ENCODE measurements at regions not wholly inside any gene's neighbourhood (a gene's known extent, or its start where the extent isn't known, plus 50 kb on each side); places are given as distances from the start of the nearest gene placed in this dataset.
"Not testable (repeated sequence)": the region's sequence is repeated elsewhere in the genome, so short reads cannot be mapped to it uniquely, and the experiment has no call there.

DNA sequence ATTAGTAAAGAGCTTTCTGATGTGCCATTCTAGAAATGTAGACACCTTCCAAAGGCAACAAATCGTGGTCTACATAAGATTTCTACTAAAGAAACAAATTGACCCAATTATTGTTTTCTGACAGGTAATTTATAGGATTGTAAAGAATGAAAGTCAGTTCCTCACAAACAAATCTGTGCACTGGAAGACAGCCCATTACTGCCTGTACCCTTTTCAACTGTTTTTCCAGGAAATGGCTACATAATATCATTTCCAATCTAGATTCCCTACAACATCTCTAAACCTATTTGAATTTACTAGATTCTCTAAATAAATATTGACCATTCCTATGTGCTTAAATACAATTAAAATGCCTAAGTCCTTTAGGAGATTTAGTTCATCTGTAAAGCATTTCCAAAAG is 939.1 kb downstream of the FSCB start:
- no peaks in the 10 kb centered on the region for H3K36me3 ChIP-seq
- no peaks in the 10 kb centered on the region for H3K9me3 ChIP-seq
- H3K27ac ChIP-seq = no peak overlapping the region
- no peak for DNase-seq (ENCODE audit: low spot score in 2 of 2)
- 66 to 67% methylated on average over 1 of the region's 1 CpG for WGBS, 2 donors
- H3K4me1 ChIP-seq = no peaks in the 10 kb centered on the region
- no peak overlapping the region for H3K4me3 ChIP-seq
- H3K27me3 ChIP-seq = no peaks in the 10 kb centered on the region
- TF ChIP-seq EP300 (IDR thresholded peaks at IDR 0.05) = no peak
- TF ChIP-seq, protein P1, sequence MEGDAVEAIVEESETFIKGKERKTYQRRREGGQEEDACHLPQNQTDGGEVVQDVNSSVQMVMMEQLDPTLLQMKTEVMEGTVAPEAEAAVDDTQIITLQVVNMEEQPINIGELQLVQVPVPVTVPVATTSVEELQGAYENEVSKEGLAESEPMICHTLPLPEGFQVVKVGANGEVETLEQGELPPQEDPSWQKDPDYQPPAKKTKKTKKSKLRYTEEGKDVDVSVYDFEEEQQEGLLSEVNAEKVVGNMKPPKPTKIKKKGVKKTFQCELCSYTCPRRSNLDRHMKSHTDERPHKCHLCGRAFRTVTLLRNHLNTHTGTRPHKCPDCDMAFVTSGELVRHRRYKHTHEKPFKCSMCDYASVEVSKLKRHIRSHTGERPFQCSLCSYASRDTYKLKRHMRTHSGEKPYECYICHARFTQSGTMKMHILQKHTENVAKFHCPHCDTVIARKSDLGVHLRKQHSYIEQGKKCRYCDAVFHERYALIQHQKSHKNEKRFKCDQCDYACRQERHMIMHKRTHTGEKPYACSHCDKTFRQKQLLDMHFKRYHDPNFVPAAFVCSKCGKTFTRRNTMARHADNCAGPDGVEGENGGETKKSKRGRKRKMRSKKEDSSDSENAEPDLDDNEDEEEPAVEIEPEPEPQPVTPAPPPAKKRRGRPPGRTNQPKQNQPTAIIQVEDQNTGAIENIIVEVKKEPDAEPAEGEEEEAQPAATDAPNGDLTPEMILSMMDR (IDR thresholded peaks at IDR 0.05) = no peak
- no peak for TF ChIP-seq POLR2A (IDR thresholded peaks at IDR 0.05)

DNA sequence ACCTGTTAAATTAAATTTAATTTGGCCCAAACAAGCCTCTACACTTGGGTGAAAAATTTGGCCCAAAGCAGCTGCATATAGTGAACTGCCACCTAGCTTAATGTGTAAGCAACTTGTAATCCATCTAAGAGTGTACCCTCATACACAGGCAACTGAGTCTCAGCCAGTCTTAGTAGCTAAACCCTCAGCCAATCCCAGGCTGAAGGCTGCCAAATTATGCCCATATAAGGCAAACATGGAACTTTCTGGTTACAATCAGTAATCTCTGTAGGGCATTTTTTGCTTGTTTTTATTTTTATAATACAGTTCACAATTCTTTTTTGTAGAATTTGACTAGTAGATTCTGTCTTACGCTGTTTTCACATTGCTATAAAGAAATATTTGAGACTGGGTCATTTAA is 958.7 kb downstream of the FSCB start:
- Histone ChIP-seq H3K27me3 (no peaks in the 10 kb centered on the region), H3K9me3 (no peaks in the 10 kb centered on the region), H3K4me1 (no peaks in the 10 kb centered on the region), H3K27ac (no peak overlapping the region), H3K4me3 (no peak overlapping the region), H3K36me3 (no peaks in the 10 kb centered on the region)
- no peak for DNase-seq (ENCODE audit: low spot score in 2 of 2)
- TF ChIP-seq, protein P1 (IDR thresholded peaks at IDR 0.05) = no peak
- TF ChIP-seq EP300 (IDR thresholded peaks at IDR 0.05) (no peak), POLR2A (IDR thresholded peaks at IDR 0.05) (no peak)
- 68 to 69% methylated on average over 1 of the region's 1 CpG for WGBS, 2 donors

DNA sequence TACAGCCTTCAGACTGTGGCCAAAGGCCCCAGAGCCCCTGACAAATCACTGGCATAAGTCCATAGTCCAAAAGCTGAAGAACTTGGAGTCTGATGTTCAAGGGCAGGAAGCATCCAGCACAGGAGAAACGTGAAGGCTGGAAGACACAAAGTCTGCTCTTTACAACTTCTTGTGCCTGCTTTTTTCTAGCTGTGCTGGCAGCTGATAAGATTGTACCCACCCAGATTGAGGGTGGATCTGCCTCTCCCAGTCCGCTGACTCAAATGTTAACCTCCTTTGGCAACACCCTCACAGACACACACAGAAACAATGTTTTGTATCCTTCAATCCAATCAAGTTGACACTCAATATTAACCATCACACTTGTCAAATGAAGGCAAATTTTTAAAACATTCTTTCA is 959.5 kb downstream of the FSCB start:
- H3K36me3 ChIP-seq; H3K4me3 ChIP-seq; H3K27ac ChIP-seq; H3K4me1 ChIP-seq; H3K9me3 ChIP-seq; DNase-seq (ENCODE audit: low spot score in 2 of 2); H3K27me3 ChIP-seq: not testable (repeated sequence)
- 64 to 69% methylated on average over 2 of the region's 2 CpGs for WGBS, 2 donors

DNA sequence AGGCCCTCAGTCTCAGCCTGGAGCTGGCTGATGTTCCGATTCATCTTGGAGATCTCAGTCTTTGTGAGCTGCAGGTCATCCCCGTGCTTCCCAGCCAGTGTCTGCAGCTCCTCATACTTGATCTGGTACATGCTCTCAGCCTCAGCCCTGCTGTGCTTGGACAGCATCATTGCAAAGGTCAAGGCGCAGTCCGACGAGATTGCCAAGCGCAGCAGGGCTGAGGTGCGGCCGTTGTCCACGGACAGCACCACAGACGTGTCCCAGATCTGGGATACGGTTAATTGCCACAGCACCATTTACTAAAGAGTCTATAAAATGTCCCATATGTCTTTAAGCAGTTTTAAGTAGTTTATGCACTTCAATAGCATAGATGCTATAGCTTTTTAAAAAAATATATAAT is 965.7 kb downstream of the FSCB start:
- peaks cover 0 to 5% (median 0%) of the 10 kb centered on the region in 4 donors for H3K4me1 ChIP-seq
- no peak overlapping the region for H3K27ac ChIP-seq
- no peaks in the 10 kb centered on the region for H3K36me3 ChIP-seq
- 92 to 93% methylated on average over 9 to 11 of the region's 11 CpGs for WGBS, 2 donors
- no peak overlapping the region for H3K4me3 ChIP-seq
- H3K9me3 ChIP-seq = no peaks in the 10 kb centered on the region
- no peak for TF ChIP-seq POLR2A (IDR thresholded peaks at IDR 0.05)
- TF ChIP-seq, protein P1 (IDR thresholded peaks at IDR 0.05) = no peak
- no peak for TF ChIP-seq EP300 (IDR thresholded peaks at IDR 0.05)
- H3K27me3 ChIP-seq = no peaks in the 10 kb centered on the region
- no peak for DNase-seq (ENCODE audit: low spot score in 2 of 2)

DNA sequence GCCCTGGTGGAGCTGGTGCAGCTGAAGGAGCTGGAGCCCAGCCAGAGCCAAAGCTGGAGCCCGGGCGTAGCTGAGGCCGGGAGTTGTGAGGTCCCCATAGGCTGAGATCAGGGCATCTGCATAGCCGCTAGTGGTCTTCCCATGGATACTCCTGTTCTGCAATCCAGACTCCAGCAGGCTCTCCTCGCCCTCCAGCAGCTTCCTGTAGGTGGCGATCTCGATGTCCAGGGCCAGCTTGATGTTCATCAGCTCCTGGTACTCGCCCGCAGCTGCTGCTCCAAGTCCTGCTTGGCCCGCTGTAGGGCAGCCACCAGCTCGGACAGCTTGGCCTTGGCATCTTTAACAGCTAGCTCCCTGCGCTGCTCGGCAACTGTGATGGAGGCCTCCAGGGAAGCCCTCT is 966.1 kb downstream of the FSCB start:
- H3K36me3 ChIP-seq = no peaks in the 10 kb centered on the region
- no peaks in the 10 kb centered on the region for H3K27me3 ChIP-seq
- H3K4me3 ChIP-seq = no peak overlapping the region
- TF ChIP-seq, protein P1 (IDR thresholded peaks at IDR 0.05) = no peak
- no peak for TF ChIP-seq POLR2A (IDR thresholded peaks at IDR 0.05)
- no peak for TF ChIP-seq EP300 (IDR thresholded peaks at IDR 0.05)
- H3K9me3 ChIP-seq = no peaks in the 10 kb centered on the region
- DNase-seq (ENCODE audit: low spot score in 2 of 2) = no peak
- H3K4me1 ChIP-seq = peaks cover 0 to 5% (median 0%) of the 10 kb centered on the region in 4 donors
- H3K27ac ChIP-seq = no peak overlapping the region
- whole genome bisulfite sequencing, 2 donors = 89 to 96% methylated on average over 13 of the region's 13 CpGs

DNA sequence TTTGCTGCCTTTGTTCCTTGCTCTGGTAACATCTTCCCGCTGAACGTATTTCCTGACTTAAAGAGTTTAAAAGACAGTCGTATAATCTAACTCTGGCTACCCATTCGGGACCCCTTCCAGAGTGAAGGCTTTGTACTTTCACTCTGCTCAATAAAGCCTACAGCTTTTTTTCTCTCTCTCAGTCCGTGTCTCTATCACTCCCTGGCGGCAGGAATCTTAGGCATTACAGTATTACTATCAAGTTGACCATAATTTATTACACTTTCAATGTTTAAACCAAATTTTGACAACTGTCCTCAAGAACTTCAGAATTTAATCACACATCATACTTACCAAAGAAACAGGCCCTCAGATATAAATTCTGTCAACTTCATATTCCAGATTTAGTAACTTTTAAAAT is 967.9 kb downstream of the FSCB start:
- H3K27ac ChIP-seq = no peak overlapping the region
- H3K36me3 ChIP-seq = no peaks in the 10 kb centered on the region
- TF ChIP-seq EP300 (IDR thresholded peaks at IDR 0.05) = no peak
- TF ChIP-seq, protein P1 (IDR thresholded peaks at IDR 0.05) = peak; percentile 13 to 53 (median 35)
- H3K9me3 ChIP-seq = peaks cover 0 to 1% (median 0%) of the 10 kb centered on the region in 4 donors
- H3K27me3 ChIP-seq = no peaks in the 10 kb centered on the region
- peak in 1 of 2 donors; percentile 29 for DNase-seq (ENCODE audit: low spot score in 2 of 2)
- 13 to 22% methylated on average over 6 of the region's 6 CpGs for WGBS, 2 donors
- H3K4me3 ChIP-seq = peak overlapping the region in 1 of 4 donors; percentile 16
- H3K4me1 ChIP-seq = peaks cover 0 to 5% (median 0%) of the 10 kb centered on the region in 4 donors
